GM18909 (cell line): ENCODE measurements at regions not wholly inside any gene's neighbourhood (a gene's known extent, or its start where the extent isn't known, plus 50 kb on each side); places are given as distances from the start of the nearest gene placed in this dataset.

ENCODE experiments used
- ATAC-seq: cut with Tn5 transposase; IDR thresholded peaks from one replicate; pipeline ENCODE4 v1.9.1; 2021; ENCODE audit warnings: mild to moderate bottlenecking; ENCODE audit not compliant: unreplicated experiment, poor library complexity

GRCh38 chr19:29320618-29321017, 107.7 kb upstream of the UQCRFS1 start:
- no peak for ATAC-seq

DNA sequence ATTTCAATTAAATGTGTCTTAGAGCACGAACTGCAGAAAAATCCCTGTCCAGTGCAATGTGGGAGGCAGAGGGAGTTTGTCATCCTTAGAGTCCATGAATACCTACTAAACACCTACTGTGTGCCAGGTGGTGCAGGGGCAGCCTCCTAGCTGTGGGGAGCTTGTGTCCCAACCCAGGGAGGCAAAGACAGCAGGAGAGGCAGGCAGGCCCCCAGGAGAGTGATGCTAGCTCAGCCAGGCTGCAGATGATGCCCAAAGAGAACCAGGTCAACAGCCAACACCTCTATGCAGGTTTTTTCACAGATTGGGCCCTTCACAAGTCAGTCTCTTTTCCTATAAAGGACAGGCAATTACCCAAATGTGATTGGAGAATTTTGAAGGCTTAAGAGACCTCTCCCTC, 108.2 kb upstream of the UQCRFS1 start:
- ATAC-seq: no peak

- no peak for ATAC-seq
Observed at GRCh38 chr19:29323021-29323430, 110.1 kb upstream of the UQCRFS1 start.

GRCh38 chr19:29323440-29324290, 110.7 kb upstream of the UQCRFS1 start:
- no peak for ATAC-seq

GRCh38 chr19:29324291-29324680, 111.3 kb upstream of the UQCRFS1 start:
- ATAC-seq: no peak

- ATAC-seq: no peak
Observed at GRCh38 chr19:29324717-29325116, 111.8 kb upstream of the UQCRFS1 start.

DNA sequence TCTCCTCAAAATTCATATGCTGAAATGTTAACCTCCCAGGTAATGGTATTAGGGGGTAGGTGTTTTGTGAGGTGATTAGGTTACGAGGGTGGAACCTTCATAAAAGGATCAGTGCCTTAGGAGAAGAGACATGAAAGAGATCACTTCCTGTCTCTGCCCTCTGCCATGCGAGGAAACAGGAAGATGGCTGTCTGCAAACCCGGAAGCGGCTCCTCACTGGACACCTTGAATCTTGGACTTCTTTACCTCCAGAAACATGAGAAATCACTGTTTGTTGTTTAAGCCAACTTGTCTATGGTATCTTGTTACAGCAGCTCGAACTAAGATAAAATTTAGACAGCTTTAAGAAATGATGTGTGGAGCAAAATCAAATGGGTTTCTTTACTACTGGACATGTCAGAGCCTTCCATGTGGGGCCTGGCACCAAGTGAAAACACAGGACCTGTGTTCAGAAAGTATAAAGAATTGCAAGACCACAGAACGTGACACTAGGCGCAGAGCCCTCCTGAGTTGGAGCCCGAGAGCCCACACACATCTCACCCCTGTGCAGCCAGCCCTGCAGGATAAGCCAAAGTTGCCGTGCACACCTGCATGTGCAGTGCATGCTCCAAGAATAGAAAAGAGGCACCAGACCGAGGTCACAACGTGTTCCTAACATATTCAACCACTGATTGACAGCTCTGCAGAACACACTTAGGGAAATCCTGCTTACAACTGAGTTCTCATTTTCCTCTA, 112.5 kb upstream of the UQCRFS1 start:
- no peak for ATAC-seq

- ATAC-seq: no peak
Observed at GRCh38 chr19:29326351-29326750, 113.4 kb upstream of the UQCRFS1 start.

DNA sequence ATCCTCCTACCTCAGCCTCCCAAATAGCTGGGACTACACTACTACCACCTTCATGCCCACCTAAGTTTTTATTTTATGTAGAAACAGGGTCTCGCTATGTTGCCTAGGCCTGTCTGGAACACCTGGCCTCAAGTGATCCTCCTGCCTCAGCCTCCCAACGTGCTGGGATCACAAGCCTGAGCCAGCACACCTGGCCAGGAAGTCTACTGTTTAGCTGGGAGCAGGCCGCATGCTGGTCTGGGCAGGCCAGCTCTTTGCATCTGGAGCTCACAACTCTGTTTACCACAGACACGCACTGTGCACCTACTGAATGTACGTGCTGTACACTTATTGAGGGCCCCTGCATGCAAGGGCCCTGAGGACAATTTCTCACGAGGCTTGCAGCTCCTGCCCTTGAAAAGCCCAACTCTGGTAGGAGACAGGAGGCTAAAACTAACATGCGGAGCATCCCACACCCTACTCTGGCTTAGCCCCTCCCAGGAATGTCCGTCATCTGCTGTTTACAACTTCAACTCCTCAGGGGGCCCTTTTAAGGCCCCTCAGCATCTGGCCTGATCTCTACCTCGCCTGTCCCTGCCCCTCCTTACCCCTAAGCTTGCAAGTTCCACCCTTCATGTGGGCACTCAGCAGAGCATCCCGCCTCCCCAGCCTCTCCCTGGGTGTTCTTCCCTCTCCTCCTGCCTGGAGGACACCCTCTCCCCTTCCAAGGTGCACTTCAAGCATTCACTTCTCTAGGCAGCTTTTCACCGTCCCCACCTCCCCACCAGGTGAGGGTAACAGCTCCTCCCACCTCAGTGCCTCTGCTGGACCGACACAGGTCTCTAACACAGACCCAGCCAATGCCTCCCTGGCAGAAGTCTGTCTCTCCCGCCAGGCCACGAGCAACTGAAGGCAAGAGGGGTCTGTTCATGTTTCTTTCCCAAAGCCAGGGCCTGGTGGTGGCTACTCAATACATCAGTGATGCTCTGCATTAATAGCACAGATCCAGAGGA, 114.2 kb upstream of the UQCRFS1 start:
- no peak for ATAC-seq

GRCh38 chr19:29328586-29328985, 115.6 kb upstream of the UQCRFS1 start:
- no peak for ATAC-seq

- no peak for ATAC-seq
Observed at GRCh38 chr19:29329460-29330134, 116.6 kb upstream of the UQCRFS1 start.

DNA sequence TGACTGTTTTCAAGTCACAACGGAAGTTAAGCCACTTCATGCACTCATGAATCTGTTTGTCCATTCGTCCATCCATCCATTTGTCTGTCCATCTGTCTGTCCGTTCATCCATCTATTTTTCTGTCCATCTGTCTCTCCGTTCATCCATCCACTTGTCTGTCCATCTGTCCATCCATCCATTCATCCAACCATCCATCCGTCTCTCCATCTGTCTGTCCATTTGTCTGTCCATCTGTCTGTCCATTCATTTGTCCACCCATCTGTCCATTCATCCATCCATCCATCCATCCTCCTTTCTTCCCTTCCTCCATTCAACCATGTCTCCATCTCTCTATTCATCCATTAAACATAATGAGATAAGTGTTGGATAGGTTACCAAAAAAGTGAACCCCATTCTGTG, 123.5 kb upstream of the UQCRFS1 start:
- no peak for ATAC-seq

DNA sequence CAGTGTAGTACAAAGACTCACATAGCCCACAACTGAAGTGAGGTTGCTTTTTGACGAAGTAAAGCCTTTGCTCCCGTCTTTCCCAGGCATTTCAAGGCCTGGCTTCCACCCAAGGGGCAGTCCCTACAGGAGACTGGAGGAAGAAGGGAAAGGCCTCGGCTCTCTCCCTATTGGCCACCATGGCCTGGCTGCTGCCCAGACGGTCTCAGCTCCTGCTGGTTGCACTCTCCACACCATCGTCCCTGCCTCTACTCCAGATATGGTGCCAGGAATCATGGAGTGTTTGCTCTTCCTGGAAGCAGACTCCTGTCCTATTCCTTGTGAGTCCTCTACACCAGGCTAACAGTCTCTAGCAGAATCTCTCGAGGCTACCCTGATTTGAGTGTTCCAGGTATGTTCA, 124.1 kb upstream of the UQCRFS1 start:
- ATAC-seq: no peak

DNA sequence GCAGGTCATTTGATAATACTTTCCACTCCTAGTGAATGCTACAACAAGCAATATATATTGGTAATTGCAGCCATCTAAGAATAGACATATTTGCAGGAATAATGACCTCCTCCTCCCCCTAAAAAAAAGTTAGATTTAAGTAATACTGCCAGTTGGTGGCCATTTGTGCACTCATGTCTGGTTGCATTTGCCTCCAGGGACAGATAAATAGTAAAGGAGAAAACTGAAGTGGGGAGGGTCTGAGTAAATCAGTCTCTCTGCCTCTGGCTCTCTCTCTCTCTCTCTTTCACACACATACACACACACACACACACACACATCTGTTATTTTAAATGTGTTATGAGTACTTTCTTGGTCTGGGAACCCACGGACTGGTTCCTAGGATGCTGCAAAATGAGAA, 125.5 kb upstream of the UQCRFS1 start:
- ATAC-seq: no peak

DNA sequence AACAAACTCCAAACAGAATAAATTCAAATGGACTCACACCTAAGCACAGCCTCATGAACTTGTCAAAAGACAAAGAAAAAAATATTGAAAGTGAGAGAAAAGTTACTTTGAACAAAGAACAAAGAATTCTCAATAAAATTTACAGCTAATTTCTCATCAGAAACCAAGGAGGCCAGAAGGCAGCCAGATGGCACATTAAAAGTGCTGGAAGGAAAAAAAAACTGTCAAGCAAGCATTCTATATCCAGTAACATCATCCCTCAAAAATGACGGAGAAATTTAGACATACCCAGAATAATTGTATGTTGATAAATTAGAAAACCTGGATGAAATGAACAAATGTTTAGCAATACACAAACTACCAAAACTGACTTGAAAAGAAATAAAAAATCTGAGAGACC, 129.8 kb upstream of the UQCRFS1 start:
- no peak for ATAC-seq

GRCh38 chr19:29364224-29364726, 151.3 kb upstream of the UQCRFS1 start:
- no peak for ATAC-seq

DNA sequence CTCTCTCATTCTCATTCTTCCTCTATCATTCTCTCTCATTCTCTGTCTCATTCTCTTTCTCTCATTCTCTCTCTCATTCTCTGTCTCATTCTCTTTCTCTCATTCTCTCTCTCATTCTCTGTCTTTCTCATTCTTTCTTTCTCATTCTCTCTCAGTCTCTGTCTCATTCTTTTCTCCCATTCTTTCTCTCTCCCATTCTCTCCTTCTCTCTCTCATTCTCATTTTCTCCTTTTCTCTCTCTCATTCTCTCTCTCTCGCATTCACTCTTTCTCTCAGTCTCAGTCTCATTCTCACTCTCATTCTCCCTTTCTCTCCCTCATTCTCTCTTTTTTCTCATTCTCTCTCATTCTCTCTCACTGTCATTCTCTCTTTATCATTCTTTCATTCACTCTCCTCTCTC, 152.0 kb upstream of the UQCRFS1 start:
- no peak for ATAC-seq

GRCh38 chr19:29365836-29366417, 153.0 kb upstream of the UQCRFS1 start:
- no peak for ATAC-seq

DNA sequence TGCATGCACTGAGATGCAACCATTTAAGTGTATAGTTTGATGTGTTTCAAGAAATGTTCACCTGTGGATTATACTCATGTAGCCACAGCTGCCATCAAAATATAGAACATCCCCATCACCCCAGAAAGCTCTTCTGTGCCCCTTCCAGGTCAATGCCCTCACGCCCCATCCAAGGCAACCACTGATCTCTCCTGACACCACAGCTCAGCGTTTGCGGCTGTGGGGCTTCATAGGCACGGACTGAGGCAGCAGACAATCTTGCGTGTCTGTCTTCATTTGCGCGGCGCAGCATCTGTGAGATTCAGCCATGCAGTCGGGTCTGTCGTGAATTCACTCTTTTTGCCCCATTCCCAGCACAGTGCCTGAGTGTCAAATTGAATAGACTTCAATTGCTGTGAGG, 153.8 kb upstream of the UQCRFS1 start:
- no peak for ATAC-seq
